ENCODE measurements at regions not wholly inside any gene's neighbourhood (a gene's known extent, or its start where the extent isn't known, plus 50 kb on each side); places are given as distances from the start of the nearest gene placed in this dataset.

- Histone ChIP-seq H3K9me3 (ENCODE audit: insufficient read depth, low read length) (no peaks in the 10 kb centered on the region), H3K4me1 (ENCODE audit: low read length) (no peaks in the 10 kb centered on the region), H3K9ac (ENCODE audit: low read length) (no peak overlapping the region), H4K20me1 (ENCODE audit: insufficient read depth, low read length) (no peaks in the 10 kb centered on the region), H3K79me2 (ENCODE audit: low read length) (no peaks in the 10 kb centered on the region), H3K27me3 (ENCODE audit: low read depth, low read length) (peaks cover 11% of the 10 kb centered on the region; the same call in 1 of the 2 replicates), H3K27ac (ENCODE audit: low read length) (no peak overlapping the region), H2AFZ (ENCODE audit: low read depth, low read length) (no peak overlapping the region), H3K4me3 (ENCODE audit: low read length) (no peak overlapping the region), H3K4me2 (ENCODE audit: low read length) (no peak overlapping the region), H3K36me3 (replicated peaks; ENCODE audit: low read depth, low read length) (no peaks in the 10 kb centered on the region)
- TF ChIP-seq EZH2phosphoT487 (IDR thresholded peaks at IDR 0.05; ENCODE audit: low read depth) = no peak
- TF ChIP-seq CTCF (IDR thresholded peaks at IDR 0.05; ENCODE audit: low read depth, low read length) = no peak
Measured at GRCh38 chr9:3664044-3664443, 138.2 kb upstream of the RFX3 start.

- H3K27me3 ChIP-seq (ENCODE audit: low read depth, low read length) = peaks cover 11% of the 10 kb centered on the region; the same call in 1 of the 2 replicates
- no peaks in the 10 kb centered on the region for H3K4me1 ChIP-seq (ENCODE audit: low read length)
- H3K79me2 ChIP-seq (ENCODE audit: low read length) = no peaks in the 10 kb centered on the region
- H3K9me3 ChIP-seq (ENCODE audit: insufficient read depth, low read length) = no peaks in the 10 kb centered on the region
- H3K36me3 ChIP-seq (replicated peaks; ENCODE audit: low read depth, low read length) = no peaks in the 10 kb centered on the region
- H3K27ac ChIP-seq (ENCODE audit: low read length) = no peak overlapping the region
- H3K9ac ChIP-seq (ENCODE audit: low read length) = no peak overlapping the region
- H2AFZ ChIP-seq (ENCODE audit: low read depth, low read length) = no peak overlapping the region
- TF ChIP-seq CTCF (IDR thresholded peaks at IDR 0.05; ENCODE audit: low read depth, low read length) (no peak), EZH2phosphoT487 (IDR thresholded peaks at IDR 0.05; ENCODE audit: low read depth) (no peak)
- no peak overlapping the region for H3K4me2 ChIP-seq (ENCODE audit: low read length)
- H3K4me3 ChIP-seq (ENCODE audit: low read length) = no peak overlapping the region
- H4K20me1 ChIP-seq (ENCODE audit: insufficient read depth, low read length) = no peaks in the 10 kb centered on the region
Measured at GRCh38 chr9:3662671-3663070, 136.9 kb upstream of the RFX3 start.

GRCh38 chr9:3660936-3661335, 135.1 kb upstream of the RFX3 start:
- Histone ChIP-seq H3K9ac (ENCODE audit: low read length) (no peak overlapping the region), H3K9me3 (ENCODE audit: insufficient read depth, low read length) (no peaks in the 10 kb centered on the region), H3K27me3 (ENCODE audit: low read depth, low read length) (peaks cover 11% of the 10 kb centered on the region; the same call in 1 of the 2 replicates), H3K36me3 (replicated peaks; ENCODE audit: low read depth, low read length) (no peaks in the 10 kb centered on the region), H3K4me3 (ENCODE audit: low read length) (no peak overlapping the region), H3K4me1 (ENCODE audit: low read length) (no peaks in the 10 kb centered on the region), H3K79me2 (ENCODE audit: low read length) (no peaks in the 10 kb centered on the region), H3K4me2 (ENCODE audit: low read length) (no peak overlapping the region), H2AFZ (ENCODE audit: low read depth, low read length) (no peak overlapping the region), H4K20me1 (ENCODE audit: insufficient read depth, low read length) (no peaks in the 10 kb centered on the region), H3K27ac (ENCODE audit: low read length) (no peak overlapping the region)
- TF ChIP-seq CTCF (IDR thresholded peaks at IDR 0.05; ENCODE audit: low read depth, low read length) = no peak
- no peak for TF ChIP-seq EZH2phosphoT487 (IDR thresholded peaks at IDR 0.05; ENCODE audit: low read depth)

- no peak overlapping the region for H3K9ac ChIP-seq (ENCODE audit: low read length)
- H3K27me3 ChIP-seq (ENCODE audit: low read depth, low read length) = peaks cover 14% of the 10 kb centered on the region; the same call in 1 of the 2 replicates
- no peak overlapping the region for H3K27ac ChIP-seq (ENCODE audit: low read length)
- H4K20me1 ChIP-seq (ENCODE audit: insufficient read depth, low read length) = no peaks in the 10 kb centered on the region
- no peaks in the 10 kb centered on the region for H3K36me3 ChIP-seq (replicated peaks; ENCODE audit: low read depth, low read length)
- no peak overlapping the region for H3K4me3 ChIP-seq (ENCODE audit: low read length)
- no peaks in the 10 kb centered on the region for H3K79me2 ChIP-seq (ENCODE audit: low read length)
- H3K4me2 ChIP-seq (ENCODE audit: low read length) = no peak overlapping the region
- no peak overlapping the region for H2AFZ ChIP-seq (ENCODE audit: low read depth, low read length)
- H3K9me3 ChIP-seq (ENCODE audit: insufficient read depth, low read length) = no peaks in the 10 kb centered on the region
- TF ChIP-seq EZH2phosphoT487 (IDR thresholded peaks at IDR 0.05; ENCODE audit: low read depth) = no peak
- TF ChIP-seq CTCF (IDR thresholded peaks at IDR 0.05; ENCODE audit: low read depth, low read length) = no peak
- H3K4me1 ChIP-seq (ENCODE audit: low read length) = no peaks in the 10 kb centered on the region
Measured at GRCh38 chr9:3659647-3660046, 133.8 kb upstream of the RFX3 start.
